ENCODE measurements at regions not wholly inside any gene's neighbourhood (a gene's known extent, or its start where the extent isn't known, plus 50 kb on each side); places are given as distances from the start of the nearest gene placed in this dataset.

GRCh38 chr6:145350928-145351327, 384.4 kb downstream of the EPM2A start:
- Mint-ChIP-seq H3K4me1 (peaks cover 28% of the 10 kb centered on the region), H3K36me3 (no peaks in the 10 kb centered on the region), H3K27ac (no peak overlapping the region), H3K4me3 (no peak overlapping the region), H3K27me3 (ENCODE audit: low read depth) (no peaks in the 10 kb centered on the region), H3K9me3 (peaks cover 1% of the 10 kb centered on the region)
- DNase-seq (ENCODE audit: low spot score in 2 of 2, unreplicated experiment in 2 of 2) = no peak
- no peak for TF ChIP-seq CTCF (IDR thresholded peaks at IDR 0.05; ENCODE audit: unreplicated experiment)

GRCh38 chr6:145352382-145353080, 382.8 kb downstream of the EPM2A start:
- DNase-seq (ENCODE audit: low spot score in 2 of 2, unreplicated experiment in 2 of 2) = no peak
- peaks cover 25% of the 10 kb centered on the region for H3K4me1 Mint-ChIP-seq
- H3K27me3 Mint-ChIP-seq (ENCODE audit: low read depth) = no peaks in the 10 kb centered on the region
- no peaks in the 10 kb centered on the region for H3K36me3 Mint-ChIP-seq
- peaks cover 4% of the 10 kb centered on the region for H3K9me3 Mint-ChIP-seq
- no peak for TF ChIP-seq CTCF (IDR thresholded peaks at IDR 0.05; ENCODE audit: unreplicated experiment)
- H3K27ac Mint-ChIP-seq = no peak overlapping the region
- H3K4me3 Mint-ChIP-seq = no peak overlapping the region

GRCh38 chr6:145360865-145361264, 374.5 kb downstream of the EPM2A start:
- H3K9me3 Mint-ChIP-seq = peaks cover 26% of the 10 kb centered on the region
- no peaks in the 10 kb centered on the region for H3K4me1 Mint-ChIP-seq
- no peak overlapping the region for H3K27ac Mint-ChIP-seq
- H3K27me3 Mint-ChIP-seq (ENCODE audit: low read depth) = no peaks in the 10 kb centered on the region
- H3K4me3 Mint-ChIP-seq = no peak overlapping the region
- TF ChIP-seq CTCF (IDR thresholded peaks at IDR 0.05; ENCODE audit: unreplicated experiment) = no peak
- peaks cover 2% of the 10 kb centered on the region for H3K36me3 Mint-ChIP-seq
- no peak for DNase-seq (ENCODE audit: low spot score in 2 of 2, unreplicated experiment in 2 of 2)

- Mint-ChIP-seq H3K36me3 (peaks cover 2% of the 10 kb centered on the region), H3K4me1 (no peaks in the 10 kb centered on the region), H3K27me3 (ENCODE audit: low read depth) (peaks cover 11% of the 10 kb centered on the region), H3K27ac (no peak overlapping the region), H3K4me3 (no peak overlapping the region), H3K9me3 (peaks cover 16% of the 10 kb centered on the region)
- no peak for DNase-seq (ENCODE audit: low spot score in 2 of 2, unreplicated experiment in 2 of 2)
- TF ChIP-seq CTCF (IDR thresholded peaks at IDR 0.05; ENCODE audit: unreplicated experiment) = no peak
These were observed 368.2 kb downstream of the EPM2A start for GRCh38 chr6:145367149-145367548.

GRCh38 chr6:145368075-145368474, 367.2 kb downstream of the EPM2A start:
- H3K9me3 Mint-ChIP-seq = peaks cover 10% of the 10 kb centered on the region
- peaks cover 2% of the 10 kb centered on the region for H3K36me3 Mint-ChIP-seq
- H3K4me1 Mint-ChIP-seq = peaks cover 4% of the 10 kb centered on the region
- TF ChIP-seq CTCF (IDR thresholded peaks at IDR 0.05; ENCODE audit: unreplicated experiment) = no peak
- H3K27me3 Mint-ChIP-seq (ENCODE audit: low read depth) = peaks cover 11% of the 10 kb centered on the region
- H3K4me3 Mint-ChIP-seq = no peak overlapping the region
- DNase-seq (ENCODE audit: low spot score in 2 of 2, unreplicated experiment in 2 of 2) = no peak
- H3K27ac Mint-ChIP-seq = no peak overlapping the region
